A673 (cell line): ENCODE measurements at regions not wholly inside any gene's neighbourhood (a gene's known extent, or its start where the extent isn't known, plus 50 kb on each side); places are given as distances from the start of the nearest gene placed in this dataset.
"Not testable (repeated sequence)": the region's sequence is repeated elsewhere in the genome, so short reads cannot be mapped to it uniquely, and the experiment has no call there.

ENCODE experiments used
- BruUV-seq: library from RNA; stranded (reverse); fragments of 400-500 nt; replicated peaks from 2 replicates; lab custom pipeline; 2021; lab: Mats Ljungman, UMichigan
- CTCF ChIA-PET: fragments of 300-600 bp; sonication (Branson Sonifier 250); formaldehyde crosslinking; loops from one replicate; lab custom pipeline; 2022; ENCODE audit warnings: antibody characterized with exemption; lab: Charles Lee
- POLR2A ChIA-PET: fragments of 300-600 bp; sonication (Branson Sonifier 250); formaldehyde crosslinking; loops from one replicate; lab custom pipeline; 2022; ENCODE audit warnings: antibody characterized with exemption; ENCODE audit not compliant: low non-redundant PET; lab: Charles Lee
- DNase-seq: peaks from one replicate; pipeline ENCODE4 v3.0.0-alpha.2; 2015; ENCODE audit warnings: low spot score
- H3K27ac ChIP-seq: fragments of 200-600 bp; sonication (generic); 2 replicates; pipeline ENCODE4 v1.5.1; 2016; ENCODE audit warnings: mixed run types, low read depth, mild to moderate bottlenecking, mixed read lengths, antibody characterized with exemption, low read length; ENCODE audit not compliant: poor library complexity, severe bottlenecking
- H3K27me3 ChIP-seq: fragments of 200-600 bp; sonication (generic); replicated peaks from 2 replicates; pipeline ENCODE4 v1.6.1; 2017; ENCODE audit warnings: mixed run types, low read depth, mild to moderate bottlenecking, mixed read lengths, antibody characterized with exemption, low read length; ENCODE audit not compliant: insufficient read depth, poor library complexity
- H3K36me3 ChIP-seq: fragments of 200-600 bp; sonication (generic); 2 replicates; pipeline ENCODE4 v1.6.1; 2016; ENCODE audit warnings: mixed run types, mild to moderate bottlenecking, mixed read lengths, antibody characterized with exemption, low read length; ENCODE audit not compliant: insufficient read depth, poor library complexity, severe bottlenecking
- H3K4me1 ChIP-seq: fragments of 200-600 bp; sonication (generic); 2 replicates; pipeline ENCODE4 v1.6.1; 2017; ENCODE audit warnings: mixed run types, mild to moderate bottlenecking, mixed read lengths, antibody characterized with exemption, low read length; ENCODE audit not compliant: insufficient read depth, poor library complexity, severe bottlenecking
- H3K4me3 ChIP-seq: fragments of 200-600 bp; sonication (generic); 2 replicates; pipeline ENCODE4 v1.5.1; 2016; ENCODE audit warnings: low read depth, mixed run types, mild to moderate bottlenecking, mixed read lengths, low read length; ENCODE audit not compliant: poor library complexity, severe bottlenecking
- H3K9me3 ChIP-seq: fragments of 200-600 bp; sonication (generic); 2 replicates; pipeline ENCODE4 v1.6.1; 2016; ENCODE audit warnings: mixed run types, low read depth, mild to moderate bottlenecking, mixed read lengths, antibody characterized with exemption, low read length; ENCODE audit not compliant: poor library complexity, severe bottlenecking
- intact Hi-C: fragments of 100-400 bp; cut with micrococcal nuclease; formaldehyde crosslinking; loops from one replicate; pipeline ENCODE4 v1.10.0; 2022; ENCODE audit not compliant: unreplicated experiment

GRCh38 chr2:87183373-87183772 is 161.7 kb upstream of the PLGLB1 start:
- BruUV-seq, H3K27me3 ChIP-seq, H3K4me3 ChIP-seq, H3K27ac ChIP-seq, H3K4me1 ChIP-seq, H3K36me3 ChIP-seq, H3K9me3 ChIP-seq, POLR2A ChIA-PET, DNase-seq, CTCF ChIA-PET, intact Hi-C loops: not testable (repeated sequence)

DNA sequence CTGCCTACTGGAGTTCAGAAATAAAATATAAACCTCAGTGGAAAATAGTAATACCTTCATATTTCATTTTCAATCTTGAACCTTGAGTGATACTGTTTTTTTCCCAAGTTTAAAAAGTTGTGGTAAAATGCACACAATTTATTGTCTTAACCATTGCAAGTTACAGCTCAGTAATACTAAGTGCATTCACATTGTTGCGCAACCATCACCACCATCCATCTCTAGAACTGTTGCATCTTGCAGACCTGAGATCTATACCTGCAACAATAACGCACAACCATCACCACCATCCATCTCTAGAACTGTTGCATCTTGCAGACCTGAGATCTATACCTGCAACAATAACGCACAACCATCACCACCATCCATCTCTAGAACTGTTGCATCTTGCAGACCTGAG is 162.6 kb upstream of the PLGLB1 start:
- H3K4me1 ChIP-seq, H3K27me3 ChIP-seq, intact Hi-C loops, H3K9me3 ChIP-seq, H3K27ac ChIP-seq, H3K36me3 ChIP-seq, DNase-seq, H3K4me3 ChIP-seq, CTCF ChIA-PET, POLR2A ChIA-PET, BruUV-seq: not testable (repeated sequence)

- BruUV-seq, intact Hi-C loops, H3K27ac ChIP-seq, H3K36me3 ChIP-seq, H3K27me3 ChIP-seq, H3K4me1 ChIP-seq, H3K9me3 ChIP-seq, POLR2A ChIA-PET, DNase-seq, H3K4me3 ChIP-seq, CTCF ChIA-PET: not testable (repeated sequence)
These were observed 167.6 kb upstream of the PLGLB1 start for GRCh38 chr2:87189214-87189613.

- CTCF ChIA-PET, POLR2A ChIA-PET, H3K27me3 ChIP-seq, H3K4me1 ChIP-seq, H3K27ac ChIP-seq, intact Hi-C loops, BruUV-seq, H3K9me3 ChIP-seq, DNase-seq, H3K4me3 ChIP-seq, H3K36me3 ChIP-seq: not testable (repeated sequence)
These were observed 171.7 kb upstream of the PLGLB1 start for GRCh38 chr2:87193336-87193735.

DNA sequence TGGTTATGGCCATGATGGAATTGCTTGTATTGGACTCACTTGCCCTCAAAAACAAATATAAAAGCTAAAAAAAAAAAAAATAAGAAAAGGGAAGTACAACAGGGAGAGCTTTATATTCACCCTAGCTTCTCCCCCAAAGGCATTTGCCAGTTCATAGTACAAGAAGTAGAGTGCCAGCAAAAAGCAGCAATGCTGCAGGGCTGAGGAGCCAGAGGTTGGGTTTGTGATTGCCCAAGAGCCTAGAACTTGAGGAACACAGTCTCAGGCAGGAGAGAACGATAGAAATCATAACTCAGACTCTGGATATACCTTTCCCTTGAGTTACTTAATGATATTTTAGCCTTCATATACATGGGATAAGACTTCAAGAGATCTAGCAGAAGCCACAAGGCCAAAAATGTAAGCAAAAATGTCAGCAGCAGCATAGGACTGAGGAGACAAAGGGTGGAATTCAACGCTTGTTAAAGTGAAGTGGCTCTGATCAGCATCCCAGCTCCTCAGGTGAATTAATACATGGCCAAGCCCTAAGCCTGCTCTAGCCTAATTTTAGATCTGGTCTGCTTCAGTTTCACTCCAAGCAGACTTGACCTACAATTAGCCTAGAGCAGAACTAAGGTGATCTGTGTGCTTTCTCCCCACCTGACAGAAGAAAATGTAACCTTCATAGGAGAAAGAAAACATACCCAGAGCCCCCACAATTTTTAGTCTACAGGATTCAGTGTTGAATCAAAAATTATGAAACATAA is 172.8 kb upstream of the PLGLB1 start:
- H3K36me3 ChIP-seq, BruUV-seq, CTCF ChIA-PET, H3K4me1 ChIP-seq, H3K27ac ChIP-seq, H3K4me3 ChIP-seq, DNase-seq, intact Hi-C loops, H3K27me3 ChIP-seq, POLR2A ChIA-PET, H3K9me3 ChIP-seq: not testable (repeated sequence)

GRCh38 chr2:87196720-87197388 is 175.2 kb upstream of the PLGLB1 start:
- H3K9me3 ChIP-seq, CTCF ChIA-PET, POLR2A ChIA-PET, H3K4me1 ChIP-seq, DNase-seq, BruUV-seq, H3K36me3 ChIP-seq, H3K4me3 ChIP-seq, intact Hi-C loops, H3K27me3 ChIP-seq, H3K27ac ChIP-seq: not testable (repeated sequence)

DNA sequence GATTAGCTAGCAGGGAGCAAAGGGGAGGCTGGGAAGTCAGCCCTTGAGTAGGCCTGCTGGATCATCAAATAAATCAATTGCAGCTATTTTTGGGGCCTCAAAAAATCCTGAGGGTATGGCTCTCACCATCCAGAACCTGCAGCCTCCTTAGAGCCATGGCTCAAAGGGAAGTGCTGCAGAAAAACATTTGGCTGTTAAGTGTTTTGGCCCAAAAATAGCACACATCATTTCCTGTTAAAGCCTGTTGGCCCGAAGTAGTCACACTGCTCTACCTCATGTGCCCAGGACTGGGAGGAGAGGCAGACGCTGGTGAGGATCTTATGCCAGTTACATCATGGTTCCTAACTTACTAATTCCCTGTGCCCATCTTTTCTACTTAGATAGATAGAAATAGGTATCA is 176.8 kb upstream of the PLGLB1 start:
- H3K4me3 ChIP-seq, POLR2A ChIA-PET, H3K36me3 ChIP-seq, H3K4me1 ChIP-seq, H3K27ac ChIP-seq, DNase-seq, BruUV-seq, H3K9me3 ChIP-seq, CTCF ChIA-PET, intact Hi-C loops, H3K27me3 ChIP-seq: not testable (repeated sequence)
